Fibroblast of mammary gland (primary cell): ENCODE measurements at regions not wholly inside any gene's neighbourhood (a gene's known extent, or its start where the extent isn't known, plus 50 kb on each side); places are given as distances from the start of the nearest gene placed in this dataset.
"Not testable (repeated sequence)": the region's sequence is repeated elsewhere in the genome, so short reads cannot be mapped to it uniquely, and the experiment has no call there.

Experiments used
- DNase-seq: peaks from one replicate; pipeline ENCODE4 v3.0.0-alpha.2; 2010; ENCODE audit warnings: low read depth
- H3K4me3 ChIP-seq: 2 replicates; pipeline ENCODE4 v1.5.1; 2011; ENCODE audit warnings: low read depth, mild to moderate bottlenecking, low read length, moderate library complexity; ENCODE audit not compliant: control insufficient read depth
- TF ChIP-seq, protein P1 (sequence below): conservative IDR thresholded peaks from 2 replicates; pipeline ENCODE4 v1.5.1; 2011; ENCODE audit warnings: low read depth, low read length, inconsistent platforms; ENCODE audit not compliant: control insufficient read depth, insufficient read depth

DNA sequence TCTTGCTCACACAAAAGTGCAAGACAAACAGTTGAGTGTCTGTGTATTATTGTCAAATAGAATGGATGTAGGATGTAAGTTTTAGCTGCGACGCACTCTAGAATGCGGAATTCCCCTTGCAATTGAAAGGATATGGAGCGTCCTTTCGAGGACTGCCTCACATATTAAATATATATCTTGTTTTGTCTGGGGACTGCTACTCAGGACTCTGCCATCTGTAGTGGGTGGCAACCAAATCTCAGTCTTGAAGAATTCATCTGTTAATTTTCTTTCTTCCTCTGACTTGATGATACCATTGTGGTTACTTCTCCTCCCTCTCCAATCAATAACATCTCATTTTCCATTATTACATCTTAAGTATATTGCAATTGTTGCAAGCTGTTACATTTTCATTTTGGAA lies 121.6 kb downstream of the SOX4 start:
- no peak for DNase-seq
- TF ChIP-seq, protein P1, sequence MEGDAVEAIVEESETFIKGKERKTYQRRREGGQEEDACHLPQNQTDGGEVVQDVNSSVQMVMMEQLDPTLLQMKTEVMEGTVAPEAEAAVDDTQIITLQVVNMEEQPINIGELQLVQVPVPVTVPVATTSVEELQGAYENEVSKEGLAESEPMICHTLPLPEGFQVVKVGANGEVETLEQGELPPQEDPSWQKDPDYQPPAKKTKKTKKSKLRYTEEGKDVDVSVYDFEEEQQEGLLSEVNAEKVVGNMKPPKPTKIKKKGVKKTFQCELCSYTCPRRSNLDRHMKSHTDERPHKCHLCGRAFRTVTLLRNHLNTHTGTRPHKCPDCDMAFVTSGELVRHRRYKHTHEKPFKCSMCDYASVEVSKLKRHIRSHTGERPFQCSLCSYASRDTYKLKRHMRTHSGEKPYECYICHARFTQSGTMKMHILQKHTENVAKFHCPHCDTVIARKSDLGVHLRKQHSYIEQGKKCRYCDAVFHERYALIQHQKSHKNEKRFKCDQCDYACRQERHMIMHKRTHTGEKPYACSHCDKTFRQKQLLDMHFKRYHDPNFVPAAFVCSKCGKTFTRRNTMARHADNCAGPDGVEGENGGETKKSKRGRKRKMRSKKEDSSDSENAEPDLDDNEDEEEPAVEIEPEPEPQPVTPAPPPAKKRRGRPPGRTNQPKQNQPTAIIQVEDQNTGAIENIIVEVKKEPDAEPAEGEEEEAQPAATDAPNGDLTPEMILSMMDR = no peak
- H3K4me3 ChIP-seq = no peak overlapping the region

DNA sequence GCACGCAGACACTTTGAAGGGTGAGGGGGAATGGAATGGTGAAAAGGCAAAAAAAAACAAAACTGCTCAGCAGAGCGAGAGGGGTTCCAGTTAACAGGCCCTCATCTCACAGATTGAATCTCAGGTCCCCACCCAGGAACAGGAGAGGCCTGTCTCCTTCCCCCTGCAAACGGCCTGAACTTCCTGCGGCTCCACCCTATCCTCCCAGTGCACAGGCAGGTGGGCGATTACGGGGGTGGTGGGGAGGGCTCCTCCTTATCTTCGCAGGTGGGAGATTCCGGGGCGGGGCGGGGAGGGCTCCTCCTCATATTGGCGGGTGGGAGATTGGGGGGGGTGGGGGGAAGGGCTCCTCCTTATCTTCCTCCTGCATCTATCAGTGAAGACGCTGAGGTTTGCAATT lies 129.0 kb downstream of the SOX4 start:
- TF ChIP-seq, protein P1 = no peak
- H3K4me3 ChIP-seq = no peak overlapping the region
- DNase-seq = no peak

DNA sequence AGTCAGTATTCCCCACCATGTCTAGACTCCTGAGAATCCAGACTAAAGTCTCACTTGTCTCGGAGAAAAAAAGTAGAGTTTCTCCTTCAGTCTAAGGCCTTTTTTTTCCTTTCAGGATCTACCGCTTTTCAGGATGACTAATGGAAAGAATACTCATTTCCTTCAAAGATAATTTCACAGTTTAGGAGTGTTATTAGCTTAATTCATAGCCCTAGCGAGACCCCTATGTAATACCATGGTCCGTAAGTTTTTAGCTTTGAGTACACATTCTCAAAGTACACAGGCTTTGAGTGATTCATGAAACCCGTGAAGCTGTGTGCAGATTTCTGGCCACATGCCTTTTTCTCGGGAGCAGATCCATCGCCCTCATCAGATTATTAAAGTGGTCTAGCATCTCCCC lies 133.1 kb downstream of the SOX4 start:
- TF ChIP-seq, protein P1 = no peak
- no peak for DNase-seq
- no peak overlapping the region for H3K4me3 ChIP-seq

DNA sequence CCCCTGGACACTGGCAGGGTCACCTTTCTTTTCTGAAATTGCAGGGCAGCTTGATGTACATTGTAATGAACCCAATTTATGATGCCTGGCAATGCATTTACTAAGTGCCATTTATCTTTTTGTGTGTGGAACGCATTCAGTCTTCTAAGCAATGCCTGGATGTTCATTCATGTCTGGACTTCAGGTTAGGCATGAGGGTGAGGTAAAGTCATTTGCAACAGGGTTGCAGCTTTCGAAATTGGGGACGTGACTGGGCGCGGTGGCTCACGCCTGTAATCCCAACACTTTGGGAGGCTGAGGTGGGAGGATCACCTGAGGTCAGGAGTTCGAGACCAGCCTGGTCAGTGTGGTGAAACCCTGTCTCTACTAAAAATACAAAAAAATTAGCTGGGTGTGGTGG lies 134.6 kb downstream of the SOX4 start:
- no peak for DNase-seq
- no peak overlapping the region for H3K4me3 ChIP-seq
- TF ChIP-seq, protein P1 = no peak

GRCh38 chr6:21729431-21729830 lies 135.9 kb downstream of the SOX4 start:
- peak; percentile 38 for DNase-seq
- TF ChIP-seq, protein P1 = no peak
- no peak overlapping the region for H3K4me3 ChIP-seq

- H3K4me3 ChIP-seq = no peak overlapping the region
- DNase-seq = no peak
- TF ChIP-seq, protein P1 = no peak
Observed at GRCh38 chr6:21730533-21730932, 137.0 kb downstream of the SOX4 start.

GRCh38 chr6:21731411-21732031 lies 138.0 kb downstream of the SOX4 start:
- peak; percentile 35 for DNase-seq
- TF ChIP-seq, protein P1 = no peak
- no peak overlapping the region for H3K4me3 ChIP-seq

DNA sequence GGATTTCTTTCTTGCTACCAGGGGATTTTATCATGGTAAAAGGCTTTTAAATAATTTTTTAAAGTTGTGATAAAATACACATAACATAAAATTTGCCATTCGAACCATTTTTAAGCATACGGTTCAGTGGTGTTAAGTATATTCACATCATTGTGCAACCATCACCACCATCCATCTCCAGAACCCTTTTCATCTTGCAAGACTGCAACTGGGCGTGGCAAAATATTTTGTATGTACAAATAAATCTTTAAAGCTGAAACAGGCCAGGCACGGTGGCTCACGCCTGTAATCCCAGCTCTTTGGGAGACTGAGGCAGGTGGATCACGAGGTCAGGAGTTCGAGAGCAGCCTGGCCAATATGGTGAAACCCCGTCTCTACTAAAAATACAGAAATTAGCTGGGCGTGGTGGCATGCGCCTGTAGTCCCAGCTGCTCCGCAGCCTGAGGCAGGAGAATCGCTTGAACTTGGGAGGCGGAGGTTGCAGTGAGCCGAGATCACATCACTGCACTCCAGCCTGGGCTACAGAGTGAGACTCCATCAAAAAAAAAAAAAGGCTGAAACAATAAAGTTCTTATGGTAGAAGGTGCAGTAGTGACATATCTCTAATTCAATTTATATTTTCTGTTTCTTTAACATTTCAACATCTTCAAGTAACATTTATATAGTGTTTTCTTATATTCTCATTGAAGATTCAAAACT lies 138.6 kb downstream of the SOX4 start:
- DNase-seq, H3K4me3 ChIP-seq: not testable (repeated sequence)
